Vagina (tissue), 2 donors: ENCODE measurements at regions not wholly inside any gene's neighbourhood (a gene's known extent, or its start where the extent isn't known, plus 50 kb on each side); places are given as distances from the start of the nearest gene placed in this dataset.

ENCODE experiments used
- DNase-seq, 2 donors: peaks; one replicate each; pipeline ENCODE4 v3.0.0-alpha.2; 2017; ENCODE audit errors: extremely low spot score in 2 of 2
- H3K27ac ChIP-seq: fragments of 200-600 bp; sonication (generic); one replicate; pipeline ENCODE4 v1.5.1; 2019
- H3K27me3 ChIP-seq: fragments of 200-600 bp; sonication (generic); one replicate; pipeline ENCODE4 v1.5.1; 2019
- H3K36me3 ChIP-seq, 2 donors: fragments of 200-600 bp; sonication (generic); one replicate each; pipeline ENCODE4 v1.5.1; 2017 to 2019
- H3K4me1 ChIP-seq: fragments of 200-600 bp; sonication (generic); one replicate; pipeline ENCODE4 v1.5.1; 2019
- H3K4me3 ChIP-seq, 2 donors: fragments of 200-600 bp; sonication (generic); 1 replicate in 1 of 2; 2 replicates in 1 of 2; pipeline ENCODE4 v1.5.1; 2016 to 2019
- H3K9me3 ChIP-seq: fragments of 200-600 bp; sonication (generic); one replicate; pipeline ENCODE4 v1.5.1; 2019
- POLR2A ChIP-seq, 2 donors: fragments of 450-650 bp; IDR thresholded peaks; one replicate each; pipeline ENCODE4 v1.6.1; 2017; ENCODE audit warnings: antibody characterized with exemption in 2 of 2, mild to moderate bottlenecking in 2 of 2, moderate library complexity in 2 of 2
- POLR2AphosphoS5 ChIP-seq, 2 donors: sonication (generic); formaldehyde crosslinking; IDR thresholded peaks; one replicate each; pipeline ENCODE4 v1.9.0; 2017; ENCODE audit warnings: antibody characterized with exemption in 2 of 2, mild to moderate bottlenecking in 2 of 2, low read depth in 1 of 2; ENCODE audit not compliant: insufficient read depth in 1 of 2
- intact Hi-C: fragments of 100-400 bp; cut with DNase I; formaldehyde crosslinking; loops from one replicate; pipeline ENCODE4 v1.15.1; 2023
- TF ChIP-seq, protein P1 (sequence below), 3 experiments: fragments of 450-650 bp in 2 of 3; fragments of 200-600 bp in 1 of 3; sonication (generic) in 1 of 3; IDR thresholded peaks; one replicate each; pipeline ENCODE4 v1.5.1; 2017 to 2019; ENCODE audit warnings: antibody characterized with exemption in 3 of 3, mild to moderate bottlenecking in 2 of 3, moderate library complexity in 2 of 3

DNA sequence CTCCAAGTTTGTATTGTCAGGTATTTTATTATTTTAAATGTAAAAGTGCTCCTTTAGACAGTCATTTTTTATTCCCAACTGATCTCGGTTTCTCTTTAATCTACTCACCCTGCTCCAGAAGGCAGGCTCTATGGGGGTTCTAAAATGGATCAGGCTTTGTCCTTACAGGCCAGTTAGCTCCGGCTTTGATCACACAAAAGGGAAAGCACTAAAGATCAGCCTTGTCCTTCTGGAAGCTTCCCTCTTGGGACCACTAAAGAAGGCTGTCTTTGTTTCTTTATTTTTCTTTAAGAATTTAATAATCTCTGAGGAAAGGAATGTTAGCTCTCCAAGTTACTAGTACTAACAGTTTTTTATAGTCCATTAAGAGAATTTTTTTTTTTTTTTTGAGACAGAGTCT is 560.5 kb upstream of the ZNF717 start:
- H3K4me1 ChIP-seq = no peaks in the 10 kb centered on the region
- DNase-seq = no peak
- no peaks in the 10 kb centered on the region for H3K27me3 ChIP-seq
- no peaks in the 10 kb centered on the region for H3K9me3 ChIP-seq
- TF ChIP-seq, protein P1, sequence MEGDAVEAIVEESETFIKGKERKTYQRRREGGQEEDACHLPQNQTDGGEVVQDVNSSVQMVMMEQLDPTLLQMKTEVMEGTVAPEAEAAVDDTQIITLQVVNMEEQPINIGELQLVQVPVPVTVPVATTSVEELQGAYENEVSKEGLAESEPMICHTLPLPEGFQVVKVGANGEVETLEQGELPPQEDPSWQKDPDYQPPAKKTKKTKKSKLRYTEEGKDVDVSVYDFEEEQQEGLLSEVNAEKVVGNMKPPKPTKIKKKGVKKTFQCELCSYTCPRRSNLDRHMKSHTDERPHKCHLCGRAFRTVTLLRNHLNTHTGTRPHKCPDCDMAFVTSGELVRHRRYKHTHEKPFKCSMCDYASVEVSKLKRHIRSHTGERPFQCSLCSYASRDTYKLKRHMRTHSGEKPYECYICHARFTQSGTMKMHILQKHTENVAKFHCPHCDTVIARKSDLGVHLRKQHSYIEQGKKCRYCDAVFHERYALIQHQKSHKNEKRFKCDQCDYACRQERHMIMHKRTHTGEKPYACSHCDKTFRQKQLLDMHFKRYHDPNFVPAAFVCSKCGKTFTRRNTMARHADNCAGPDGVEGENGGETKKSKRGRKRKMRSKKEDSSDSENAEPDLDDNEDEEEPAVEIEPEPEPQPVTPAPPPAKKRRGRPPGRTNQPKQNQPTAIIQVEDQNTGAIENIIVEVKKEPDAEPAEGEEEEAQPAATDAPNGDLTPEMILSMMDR (IDR thresholded peaks at IDR 0.05) = no peak
- intact Hi-C loops = no loop called here
- H3K27ac ChIP-seq = no peak overlapping the region
- no peaks in the 10 kb centered on the region for H3K36me3 ChIP-seq
- H3K4me3 ChIP-seq = no peak overlapping the region

DNA sequence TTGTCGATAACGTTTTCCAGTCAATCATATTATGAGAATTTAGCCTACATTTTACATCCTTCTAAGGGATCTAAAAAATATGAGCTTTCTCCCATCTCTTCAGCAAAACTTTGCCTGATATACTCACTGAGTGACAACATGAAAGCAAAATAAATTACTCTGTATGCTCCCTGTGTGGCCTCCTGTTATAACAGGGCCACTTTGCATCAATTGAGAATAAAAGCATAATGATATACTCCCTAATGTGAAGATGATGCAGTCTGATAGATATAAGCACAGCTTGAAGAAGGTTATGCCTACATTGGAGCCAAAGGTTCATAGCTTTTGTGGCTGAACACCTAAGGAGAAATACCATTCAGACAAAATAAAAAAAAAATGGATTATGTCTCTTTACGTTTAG is 561.3 kb upstream of the ZNF717 start:
- no peaks in the 10 kb centered on the region for H3K27me3 ChIP-seq
- H3K9me3 ChIP-seq = no peaks in the 10 kb centered on the region
- H3K4me3 ChIP-seq = no peak overlapping the region
- TF ChIP-seq, protein P1 (IDR thresholded peaks at IDR 0.05) = no peak
- TF ChIP-seq POLR2A (IDR thresholded peaks at IDR 0.05) = no peak
- H3K36me3 ChIP-seq = no peaks in the 10 kb centered on the region
- no peak for DNase-seq
- intact Hi-C loops = no loop called here
- no peaks in the 10 kb centered on the region for H3K4me1 ChIP-seq
- H3K27ac ChIP-seq = no peak overlapping the region

DNA sequence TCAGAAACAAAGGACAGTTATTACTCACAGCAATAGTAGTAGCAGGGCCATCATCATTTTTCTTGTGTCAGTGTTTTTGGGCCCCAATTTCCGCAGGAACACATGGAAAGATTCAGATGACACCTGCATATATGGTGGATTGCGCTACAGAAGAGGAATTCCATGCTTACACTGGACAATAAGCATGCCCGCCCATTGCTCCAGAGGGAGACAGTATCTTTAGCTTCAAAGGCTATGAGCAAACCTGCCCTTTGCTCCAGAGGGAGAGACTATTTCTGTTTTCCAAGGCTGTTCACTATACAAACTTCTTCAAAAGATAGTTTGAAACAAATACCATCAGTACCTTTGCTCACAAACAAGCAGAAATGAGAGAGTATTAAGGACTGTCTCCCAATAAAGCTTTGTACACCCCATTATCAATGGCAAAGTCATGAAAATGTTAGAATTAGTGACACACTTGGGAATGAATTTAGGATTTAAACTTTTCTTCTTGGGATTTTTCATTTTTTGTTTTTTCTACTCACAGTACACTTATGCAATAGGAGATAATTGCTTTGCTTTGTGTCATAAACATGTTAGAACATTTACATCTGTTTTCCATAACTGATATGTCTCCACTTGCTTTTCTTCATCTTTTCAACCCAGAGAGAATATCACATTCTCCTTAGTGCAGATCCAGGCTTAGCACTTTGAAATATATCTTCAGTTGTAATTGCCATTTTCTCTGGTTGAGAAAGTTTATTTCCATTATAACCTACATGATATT is 564.5 kb upstream of the ZNF717 start:
- intact Hi-C loops = no loop called here
- Histone ChIP-seq H3K27ac (no peak overlapping the region), H3K4me1 (no peaks in the 10 kb centered on the region), H3K9me3 (no peaks in the 10 kb centered on the region), H3K36me3 (no peaks in the 10 kb centered on the region), H3K4me3 (no peak overlapping the region), H3K27me3 (no peaks in the 10 kb centered on the region)
- no peak for DNase-seq
- TF ChIP-seq POLR2A (IDR thresholded peaks at IDR 0.05) (no peak), POLR2AphosphoS5 (IDR thresholded peaks at IDR 0.05; ENCODE audit: insufficient read depth in 1 of 2, low read depth in 1 of 2) (no peak)
- TF ChIP-seq, protein P1 (IDR thresholded peaks at IDR 0.05) = no peak

DNA sequence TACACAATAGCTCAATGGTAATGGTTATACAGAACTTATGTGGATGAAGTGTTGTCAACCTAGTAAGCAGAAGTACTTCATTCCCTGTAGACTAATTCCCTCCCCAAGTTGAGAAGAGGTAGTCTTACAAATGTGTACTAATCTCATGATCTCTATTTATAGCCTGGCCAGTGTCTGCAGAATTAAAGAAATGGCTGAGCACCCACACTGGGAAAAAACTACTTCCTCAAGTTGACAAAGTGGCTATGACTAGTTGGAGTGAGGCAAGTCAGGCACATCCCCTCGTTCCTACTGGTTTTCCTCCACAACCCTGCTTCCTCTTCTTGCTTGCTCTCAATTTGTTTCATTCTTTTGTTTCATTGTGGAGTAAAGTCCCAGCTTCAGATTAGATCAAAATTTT is 566.7 kb upstream of the ZNF717 start:
- H3K36me3 ChIP-seq = no peaks in the 10 kb centered on the region
- no peaks in the 10 kb centered on the region for H3K9me3 ChIP-seq
- no peaks in the 10 kb centered on the region for H3K27me3 ChIP-seq
- intact Hi-C loops = no loop called here
- H3K27ac ChIP-seq = no peak overlapping the region
- TF ChIP-seq POLR2A (IDR thresholded peaks at IDR 0.05) = no peak
- TF ChIP-seq, protein P1 (IDR thresholded peaks at IDR 0.05) = no peak
- no peak for TF ChIP-seq POLR2AphosphoS5 (IDR thresholded peaks at IDR 0.05; ENCODE audit: insufficient read depth in 1 of 2, low read depth in 1 of 2)
- no peak overlapping the region for H3K4me3 ChIP-seq
- H3K4me1 ChIP-seq = no peaks in the 10 kb centered on the region
- DNase-seq = no peak

DNA sequence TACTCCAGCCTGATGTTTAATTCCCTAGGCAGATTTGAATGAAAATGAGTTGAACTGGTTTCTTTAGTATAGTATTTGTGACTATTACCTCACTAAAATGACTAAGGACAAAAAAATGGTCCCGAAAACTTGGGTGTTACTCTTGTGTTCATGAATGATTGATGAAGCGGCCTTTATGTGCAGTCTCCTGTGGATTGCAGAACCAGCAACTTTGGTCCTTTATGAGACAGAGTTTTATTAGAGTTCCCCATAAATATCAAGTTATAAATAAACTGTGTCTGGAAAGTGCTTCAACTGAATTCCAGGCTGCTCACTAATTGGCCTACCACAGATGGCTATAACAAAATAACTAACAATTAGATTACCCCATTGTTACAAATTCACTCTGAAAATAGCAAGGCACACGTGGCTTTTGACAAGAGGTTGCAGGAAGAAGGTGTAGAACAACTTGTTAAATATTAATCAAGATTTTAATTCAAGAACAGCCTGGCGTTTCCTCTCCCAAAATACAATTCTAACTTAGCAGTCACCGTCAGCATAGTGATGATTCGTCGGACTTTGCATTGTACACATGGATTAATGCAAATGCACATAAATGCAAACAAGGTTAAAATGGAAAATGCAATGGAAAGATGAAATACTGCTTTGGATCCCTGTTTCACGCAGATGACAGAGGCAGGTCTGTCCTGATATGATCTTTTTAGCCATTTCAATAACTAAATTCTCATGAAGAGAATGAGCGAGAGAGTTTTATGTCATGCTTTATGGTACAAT is 567.3 kb upstream of the ZNF717 start:
- Histone ChIP-seq H3K36me3 (no peaks in the 10 kb centered on the region), H3K27me3 (no peaks in the 10 kb centered on the region)
- intact Hi-C loops = no loop called here

More for the DNA sequence above, 567.3 kb upstream of the ZNF717 start:
- H3K9me3 ChIP-seq = no peaks in the 10 kb centered on the region
- H3K27ac ChIP-seq = no peak overlapping the region
- no peak overlapping the region for H3K4me3 ChIP-seq
- H3K4me1 ChIP-seq = no peaks in the 10 kb centered on the region
- no peak for DNase-seq
- TF ChIP-seq POLR2AphosphoS5 (IDR thresholded peaks at IDR 0.05; ENCODE audit: insufficient read depth in 1 of 2, low read depth in 1 of 2) = no peak
- TF ChIP-seq, protein P1 (IDR thresholded peaks at IDR 0.05) = no peak
- no peak for TF ChIP-seq POLR2A (IDR thresholded peaks at IDR 0.05)
